ENCODE measurements at regions not wholly inside any gene's neighbourhood (a gene's known extent, or its start where the extent isn't known, plus 50 kb on each side); places are given as distances from the start of the nearest gene placed in this dataset.

DNA sequence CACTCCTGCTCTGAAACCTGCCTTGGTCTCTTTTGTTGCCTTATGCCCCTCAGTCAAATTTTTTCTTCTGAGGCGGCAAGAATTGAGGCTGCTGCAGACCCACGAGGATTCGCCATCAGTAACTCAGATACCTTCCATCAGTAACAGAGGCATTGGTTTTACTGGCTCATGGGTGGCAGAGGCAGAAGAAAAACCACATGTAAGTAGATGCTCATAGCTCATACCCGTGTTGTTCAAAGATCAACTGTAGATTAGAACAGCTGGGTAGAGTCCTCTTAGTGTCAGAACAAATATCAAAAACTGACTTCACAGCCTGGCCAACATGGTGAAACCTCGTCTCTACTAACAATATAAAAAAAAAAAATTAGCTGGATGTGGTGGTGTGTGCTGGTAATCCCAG lies 598.0 kb upstream of the SOX11 start:
- ChIA-PET POLR2A (no interaction called here), CTCF (no interaction called here)
- no peaks in the 10 kb centered on the region for H3K36me3 ChIP-seq (ENCODE audit: control insufficient read depth in 2 of 2, insufficient read depth in 1 of 2, low read length in 2 of 2)
- H3K9me3 ChIP-seq (ENCODE audit: control insufficient read depth, insufficient read depth, low read depth, low read length): no peaks in the 10 kb centered on the region
- TF ChIP-seq KLF10 (tag by site-specific recombination; IDR thresholded peaks at IDR 0.05) (no peak), KLF8 (tag by site-specific recombination; IDR thresholded peaks at IDR 0.05) (no peak), ZNF366 (tag by site-specific recombination; conservative IDR thresholded peaks at IDR 0.05) (no peak), ZNF514 (tag by site-specific recombination; IDR thresholded peaks at IDR 0.05) (no peak), KLF9 (tag by site-specific recombination; IDR thresholded peaks at IDR 0.05; ENCODE audit: low read depth) (no peak), SCRT2 (tag by site-specific recombination; IDR thresholded peaks at IDR 0.05) (no peak), ZNF555 (tag by site-specific recombination; conservative IDR thresholded peaks at IDR 0.05) (no peak), BCL11B (tag by site-specific recombination; IDR thresholded peaks at IDR 0.05; ENCODE audit: low read depth) (no peak)
- TF ChIP-seq, protein P1, sequence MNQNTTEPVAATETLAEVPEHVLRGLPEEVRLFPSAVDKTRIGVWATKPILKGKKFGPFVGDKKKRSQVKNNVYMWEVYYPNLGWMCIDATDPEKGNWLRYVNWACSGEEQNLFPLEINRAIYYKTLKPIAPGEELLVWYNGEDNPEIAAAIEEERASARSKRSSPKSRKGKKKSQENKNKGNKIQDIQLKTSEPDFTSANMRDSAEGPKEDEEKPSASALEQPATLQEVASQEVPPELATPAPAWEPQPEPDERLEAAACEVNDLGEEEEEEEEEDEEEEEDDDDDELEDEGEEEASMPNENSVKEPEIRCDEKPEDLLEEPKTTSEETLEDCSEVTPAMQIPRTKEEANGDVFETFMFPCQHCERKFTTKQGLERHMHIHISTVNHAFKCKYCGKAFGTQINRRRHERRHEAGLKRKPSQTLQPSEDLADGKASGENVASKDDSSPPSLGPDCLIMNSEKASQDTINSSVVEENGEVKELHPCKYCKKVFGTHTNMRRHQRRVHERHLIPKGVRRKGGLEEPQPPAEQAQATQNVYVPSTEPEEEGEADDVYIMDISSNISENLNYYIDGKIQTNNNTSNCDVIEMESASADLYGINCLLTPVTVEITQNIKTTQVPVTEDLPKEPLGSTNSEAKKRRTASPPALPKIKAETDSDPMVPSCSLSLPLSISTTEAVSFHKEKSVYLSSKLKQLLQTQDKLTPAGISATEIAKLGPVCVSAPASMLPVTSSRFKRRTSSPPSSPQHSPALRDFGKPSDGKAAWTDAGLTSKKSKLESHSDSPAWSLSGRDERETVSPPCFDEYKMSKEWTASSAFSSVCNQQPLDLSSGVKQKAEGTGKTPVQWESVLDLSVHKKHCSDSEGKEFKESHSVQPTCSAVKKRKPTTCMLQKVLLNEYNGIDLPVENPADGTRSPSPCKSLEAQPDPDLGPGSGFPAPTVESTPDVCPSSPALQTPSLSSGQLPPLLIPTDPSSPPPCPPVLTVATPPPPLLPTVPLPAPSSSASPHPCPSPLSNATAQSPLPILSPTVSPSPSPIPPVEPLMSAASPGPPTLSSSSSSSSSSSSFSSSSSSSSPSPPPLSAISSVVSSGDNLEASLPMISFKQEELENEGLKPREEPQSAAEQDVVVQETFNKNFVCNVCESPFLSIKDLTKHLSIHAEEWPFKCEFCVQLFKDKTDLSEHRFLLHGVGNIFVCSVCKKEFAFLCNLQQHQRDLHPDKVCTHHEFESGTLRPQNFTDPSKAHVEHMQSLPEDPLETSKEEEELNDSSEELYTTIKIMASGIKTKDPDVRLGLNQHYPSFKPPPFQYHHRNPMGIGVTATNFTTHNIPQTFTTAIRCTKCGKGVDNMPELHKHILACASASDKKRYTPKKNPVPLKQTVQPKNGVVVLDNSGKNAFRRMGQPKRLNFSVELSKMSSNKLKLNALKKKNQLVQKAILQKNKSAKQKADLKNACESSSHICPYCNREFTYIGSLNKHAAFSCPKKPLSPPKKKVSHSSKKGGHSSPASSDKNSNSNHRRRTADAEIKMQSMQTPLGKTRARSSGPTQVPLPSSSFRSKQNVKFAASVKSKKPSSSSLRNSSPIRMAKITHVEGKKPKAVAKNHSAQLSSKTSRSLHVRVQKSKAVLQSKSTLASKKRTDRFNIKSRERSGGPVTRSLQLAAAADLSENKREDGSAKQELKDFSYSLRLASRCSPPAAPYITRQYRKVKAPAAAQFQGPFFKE (tag by site-specific recombination; IDR thresholded peaks at IDR 0.05; ENCODE audit: borderline replicate concordance): no peak
- TF ChIP-seq, protein P2, sequence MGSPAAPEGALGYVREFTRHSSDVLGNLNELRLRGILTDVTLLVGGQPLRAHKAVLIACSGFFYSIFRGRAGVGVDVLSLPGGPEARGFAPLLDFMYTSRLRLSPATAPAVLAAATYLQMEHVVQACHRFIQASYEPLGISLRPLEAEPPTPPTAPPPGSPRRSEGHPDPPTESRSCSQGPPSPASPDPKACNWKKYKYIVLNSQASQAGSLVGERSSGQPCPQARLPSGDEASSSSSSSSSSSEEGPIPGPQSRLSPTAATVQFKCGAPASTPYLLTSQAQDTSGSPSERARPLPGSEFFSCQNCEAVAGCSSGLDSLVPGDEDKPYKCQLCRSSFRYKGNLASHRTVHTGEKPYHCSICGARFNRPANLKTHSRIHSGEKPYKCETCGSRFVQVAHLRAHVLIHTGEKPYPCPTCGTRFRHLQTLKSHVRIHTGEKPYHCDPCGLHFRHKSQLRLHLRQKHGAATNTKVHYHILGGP (tag by site-specific recombination; IDR thresholded peaks at IDR 0.05): no peak
- no peak overlapping the region for H3K27ac ChIP-seq (ENCODE audit: extremely low read depth, low read depth, low read length)
- no peak overlapping the region for H3K4me3 ChIP-seq (ENCODE audit: low read depth, low read length)
- no peaks in the 10 kb centered on the region for H3K4me1 ChIP-seq (ENCODE audit: control insufficient read depth, insufficient read depth, low read length)

DNA sequence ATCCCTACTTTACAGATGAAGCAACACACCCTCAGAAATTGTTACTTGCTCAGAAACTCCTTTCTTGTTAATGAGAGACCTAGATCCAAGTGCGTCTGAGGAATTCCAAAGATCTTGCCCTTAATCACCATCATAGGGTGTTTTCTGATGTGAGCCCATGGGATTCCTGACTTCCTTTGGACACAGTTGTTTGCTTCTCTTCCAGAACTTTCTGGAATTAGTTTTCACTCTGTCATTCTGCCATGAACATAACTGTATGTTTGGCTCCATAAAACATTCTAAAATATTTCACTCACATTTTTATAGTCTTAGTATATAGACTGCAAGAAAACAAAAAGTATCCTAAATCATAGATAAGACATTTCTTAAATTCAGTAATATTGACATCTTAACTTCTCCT lies 593.9 kb upstream of the SOX11 start:
- no peaks in the 10 kb centered on the region for H3K4me1 ChIP-seq (ENCODE audit: control insufficient read depth, insufficient read depth, low read length)
- TF ChIP-seq KLF1 (tag by site-specific recombination; IDR thresholded peaks at IDR 0.05): no peak
- TF ChIP-seq, protein P3, sequence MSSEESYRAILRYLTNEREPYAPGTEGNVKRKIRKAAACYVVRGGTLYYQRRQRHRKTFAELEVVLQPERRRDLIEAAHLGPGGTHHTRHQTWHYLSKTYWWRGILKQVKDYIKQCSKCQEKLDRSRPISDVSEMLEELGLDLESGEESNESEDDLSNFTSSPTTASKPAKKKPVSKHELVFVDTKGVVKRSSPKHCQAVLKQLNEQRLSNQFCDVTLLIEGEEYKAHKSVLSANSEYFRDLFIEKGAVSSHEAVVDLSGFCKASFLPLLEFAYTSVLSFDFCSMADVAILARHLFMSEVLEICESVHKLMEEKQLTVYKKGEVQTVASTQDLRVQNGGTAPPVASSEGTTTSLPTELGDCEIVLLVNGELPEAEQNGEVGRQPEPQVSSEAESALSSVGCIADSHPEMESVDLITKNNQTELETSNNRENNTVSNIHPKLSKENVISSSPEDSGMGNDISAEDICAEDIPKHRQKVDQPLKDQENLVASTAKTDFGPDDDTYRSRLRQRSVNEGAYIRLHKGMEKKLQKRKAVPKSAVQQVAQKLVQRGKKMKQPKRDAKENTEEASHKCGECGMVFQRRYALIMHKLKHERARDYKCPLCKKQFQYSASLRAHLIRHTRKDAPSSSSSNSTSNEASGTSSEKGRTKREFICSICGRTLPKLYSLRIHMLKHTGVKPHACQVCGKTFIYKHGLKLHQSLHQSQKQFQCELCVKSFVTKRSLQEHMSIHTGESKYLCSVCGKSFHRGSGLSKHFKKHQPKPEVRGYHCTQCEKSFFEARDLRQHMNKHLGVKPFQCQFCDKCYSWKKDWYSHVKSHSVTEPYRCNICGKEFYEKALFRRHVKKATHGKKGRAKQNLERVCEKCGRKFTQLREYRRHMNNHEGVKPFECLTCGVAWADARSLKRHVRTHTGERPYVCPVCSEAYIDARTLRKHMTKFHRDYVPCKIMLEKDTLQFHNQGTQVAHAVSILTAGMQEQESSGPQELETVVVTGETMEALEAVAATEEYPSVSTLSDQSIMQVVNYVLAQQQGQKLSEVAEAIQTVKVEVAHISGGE (tag by site-specific recombination; conservative IDR thresholded peaks at IDR 0.05; ENCODE audit: low read depth): no peak
- no peak for TF ChIP-seq YY2 (tag by site-specific recombination; IDR thresholded peaks at IDR 0.05)
- TF ChIP-seq ZFHX2 (tag by site-specific recombination; conservative IDR thresholded peaks at IDR 0.05): no peak
- no peak for TF ChIP-seq ZNF529 (tag by site-specific recombination; IDR thresholded peaks at IDR 0.05; ENCODE audit: insufficient replicate concordance)
- TF ChIP-seq, protein P4, sequence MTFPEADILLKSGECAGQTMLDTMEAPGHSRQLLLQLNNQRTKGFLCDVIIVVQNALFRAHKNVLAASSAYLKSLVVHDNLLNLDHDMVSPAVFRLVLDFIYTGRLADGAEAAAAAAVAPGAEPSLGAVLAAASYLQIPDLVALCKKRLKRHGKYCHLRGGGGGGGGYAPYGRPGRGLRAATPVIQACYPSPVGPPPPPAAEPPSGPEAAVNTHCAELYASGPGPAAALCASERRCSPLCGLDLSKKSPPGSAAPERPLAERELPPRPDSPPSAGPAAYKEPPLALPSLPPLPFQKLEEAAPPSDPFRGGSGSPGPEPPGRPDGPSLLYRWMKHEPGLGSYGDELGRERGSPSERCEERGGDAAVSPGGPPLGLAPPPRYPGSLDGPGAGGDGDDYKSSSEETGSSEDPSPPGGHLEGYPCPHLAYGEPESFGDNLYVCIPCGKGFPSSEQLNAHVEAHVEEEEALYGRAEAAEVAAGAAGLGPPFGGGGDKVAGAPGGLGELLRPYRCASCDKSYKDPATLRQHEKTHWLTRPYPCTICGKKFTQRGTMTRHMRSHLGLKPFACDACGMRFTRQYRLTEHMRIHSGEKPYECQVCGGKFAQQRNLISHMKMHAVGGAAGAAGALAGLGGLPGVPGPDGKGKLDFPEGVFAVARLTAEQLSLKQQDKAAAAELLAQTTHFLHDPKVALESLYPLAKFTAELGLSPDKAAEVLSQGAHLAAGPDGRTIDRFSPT (tag by site-specific recombination; IDR thresholded peaks at IDR 0.05): no peak
- no peak for TF ChIP-seq ZNF670 (tag by site-specific recombination; IDR thresholded peaks at IDR 0.05; ENCODE audit: low read depth)
- TF ChIP-seq, protein P5, sequence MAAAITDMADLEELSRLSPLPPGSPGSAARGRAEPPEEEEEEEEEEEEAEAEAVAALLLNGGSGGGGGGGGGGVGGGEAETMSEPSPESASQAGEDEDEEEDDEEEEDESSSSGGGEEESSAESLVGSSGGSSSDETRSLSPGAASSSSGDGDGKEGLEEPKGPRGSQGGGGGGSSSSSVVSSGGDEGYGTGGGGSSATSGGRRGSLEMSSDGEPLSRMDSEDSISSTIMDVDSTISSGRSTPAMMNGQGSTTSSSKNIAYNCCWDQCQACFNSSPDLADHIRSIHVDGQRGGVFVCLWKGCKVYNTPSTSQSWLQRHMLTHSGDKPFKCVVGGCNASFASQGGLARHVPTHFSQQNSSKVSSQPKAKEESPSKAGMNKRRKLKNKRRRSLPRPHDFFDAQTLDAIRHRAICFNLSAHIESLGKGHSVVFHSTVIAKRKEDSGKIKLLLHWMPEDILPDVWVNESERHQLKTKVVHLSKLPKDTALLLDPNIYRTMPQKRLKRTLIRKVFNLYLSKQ (tag by site-specific recombination; IDR thresholded peaks at IDR 0.05; ENCODE audit: borderline replicate concordance): no peak
- no peak overlapping the region for H3K27ac ChIP-seq (ENCODE audit: extremely low read depth, low read depth, low read length)
- ChIA-PET POLR2A (no interaction called here), CTCF (interaction anchor here (0.6 kb wide), 1 partner anchor 1277 kb away, joined by 4 read pairs; no protein-coding TSS in a partner anchor)
- no peaks in the 10 kb centered on the region for H3K9me3 ChIP-seq (ENCODE audit: control insufficient read depth, insufficient read depth, low read depth, low read length)
- no peaks in the 10 kb centered on the region for H3K36me3 ChIP-seq (ENCODE audit: control insufficient read depth in 2 of 2, insufficient read depth in 1 of 2, low read length in 2 of 2)
- no peak overlapping the region for H3K4me3 ChIP-seq (ENCODE audit: low read depth, low read length)
